ENCODE measurements at regions not wholly inside any gene's neighbourhood (a gene's known extent, or its start where the extent isn't known, plus 50 kb on each side); places are given as distances from the start of the nearest gene placed in this dataset.

GRCh38 chr6:137339929-137340559 is 120.9 kb upstream of the IFNGR1 start:
- Histone ChIP-seq H3K9me3 (no peaks in the 10 kb centered on the region), H3K36me3 (ENCODE audit: low read depth) (no peaks in the 10 kb centered on the region), H3K4me1 (ENCODE audit: low read depth) (peaks cover 5% of the 10 kb centered on the region), H3K4me3 (no peak overlapping the region)
- intact Hi-C loops (cut with DNase I, micrococcal nuclease): no loop called here
- TF ChIP-seq, protein P1, sequence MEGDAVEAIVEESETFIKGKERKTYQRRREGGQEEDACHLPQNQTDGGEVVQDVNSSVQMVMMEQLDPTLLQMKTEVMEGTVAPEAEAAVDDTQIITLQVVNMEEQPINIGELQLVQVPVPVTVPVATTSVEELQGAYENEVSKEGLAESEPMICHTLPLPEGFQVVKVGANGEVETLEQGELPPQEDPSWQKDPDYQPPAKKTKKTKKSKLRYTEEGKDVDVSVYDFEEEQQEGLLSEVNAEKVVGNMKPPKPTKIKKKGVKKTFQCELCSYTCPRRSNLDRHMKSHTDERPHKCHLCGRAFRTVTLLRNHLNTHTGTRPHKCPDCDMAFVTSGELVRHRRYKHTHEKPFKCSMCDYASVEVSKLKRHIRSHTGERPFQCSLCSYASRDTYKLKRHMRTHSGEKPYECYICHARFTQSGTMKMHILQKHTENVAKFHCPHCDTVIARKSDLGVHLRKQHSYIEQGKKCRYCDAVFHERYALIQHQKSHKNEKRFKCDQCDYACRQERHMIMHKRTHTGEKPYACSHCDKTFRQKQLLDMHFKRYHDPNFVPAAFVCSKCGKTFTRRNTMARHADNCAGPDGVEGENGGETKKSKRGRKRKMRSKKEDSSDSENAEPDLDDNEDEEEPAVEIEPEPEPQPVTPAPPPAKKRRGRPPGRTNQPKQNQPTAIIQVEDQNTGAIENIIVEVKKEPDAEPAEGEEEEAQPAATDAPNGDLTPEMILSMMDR (IDR thresholded peaks at IDR 0.05): no peak
- ATAC-seq: no peak
- no peak for DNase-seq

- no peaks in the 10 kb centered on the region for H3K4me1 ChIP-seq (ENCODE audit: low read depth)
- H3K4me3 ChIP-seq: no peak overlapping the region
- TF ChIP-seq, protein P1 (IDR thresholded peaks at IDR 0.05): no peak
- H3K9me3 ChIP-seq: no peaks in the 10 kb centered on the region
- DNase-seq: no peak
- intact Hi-C loops (cut with DNase I, micrococcal nuclease): no loop called here
- no peak for ATAC-seq
- H3K36me3 ChIP-seq (ENCODE audit: low read depth): no peaks in the 10 kb centered on the region
These were observed 115.7 kb upstream of the IFNGR1 start for GRCh38 chr6:137334884-137335283.

- Histone ChIP-seq H3K36me3 (ENCODE audit: low read depth) (no peaks in the 10 kb centered on the region), H3K4me3 (no peak overlapping the region), H3K9me3 (no peaks in the 10 kb centered on the region), H3K4me1 (ENCODE audit: low read depth) (no peaks in the 10 kb centered on the region)
- ATAC-seq: no peak
- TF ChIP-seq, protein P1 (IDR thresholded peaks at IDR 0.05): no peak
- DNase-seq: no peak
- intact Hi-C loops (cut with DNase I, micrococcal nuclease): no loop called here
These were observed 114.9 kb upstream of the IFNGR1 start for GRCh38 chr6:137334094-137334493.

DNA sequence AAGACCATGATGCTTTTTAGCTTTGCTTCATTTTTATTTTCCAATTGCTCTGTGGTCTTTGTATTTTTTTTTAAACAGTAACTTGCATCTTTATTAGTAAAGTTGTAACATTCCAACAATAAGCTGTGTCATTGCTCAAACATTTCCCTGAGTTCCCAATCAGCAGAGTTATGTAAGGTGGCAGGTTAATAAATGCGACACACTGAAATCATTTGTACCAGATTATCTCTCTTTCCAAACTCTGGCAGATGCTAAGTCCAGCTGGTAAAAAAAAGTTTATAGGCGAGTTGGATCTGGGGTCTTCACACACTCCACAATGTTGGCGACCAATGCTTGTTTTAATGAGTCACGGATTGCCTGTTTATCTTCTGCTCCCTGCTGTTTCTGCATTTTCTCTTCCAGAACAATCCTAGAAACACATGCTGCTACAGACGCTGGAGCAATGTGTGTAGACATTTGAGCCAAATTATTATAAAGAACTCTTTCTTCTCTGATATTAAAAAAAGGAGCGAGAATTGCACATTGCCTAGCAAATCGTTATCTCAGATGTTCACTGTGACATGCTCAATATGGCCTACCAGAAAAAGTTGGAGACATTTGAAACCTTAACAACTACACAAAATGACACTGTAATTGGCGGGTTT is 113.6 kb upstream of the IFNGR1 start:
- DNase-seq (no peak), ATAC-seq (no peak)
- TF ChIP-seq, protein P1 (IDR thresholded peaks at IDR 0.05): no peak
- Histone ChIP-seq H3K36me3 (ENCODE audit: low read depth) (no peaks in the 10 kb centered on the region), H3K4me3 (no peak overlapping the region), H3K4me1 (ENCODE audit: low read depth) (no peaks in the 10 kb centered on the region), H3K9me3 (no peaks in the 10 kb centered on the region)
- intact Hi-C loops (cut with DNase I, micrococcal nuclease): no loop called here

DNA sequence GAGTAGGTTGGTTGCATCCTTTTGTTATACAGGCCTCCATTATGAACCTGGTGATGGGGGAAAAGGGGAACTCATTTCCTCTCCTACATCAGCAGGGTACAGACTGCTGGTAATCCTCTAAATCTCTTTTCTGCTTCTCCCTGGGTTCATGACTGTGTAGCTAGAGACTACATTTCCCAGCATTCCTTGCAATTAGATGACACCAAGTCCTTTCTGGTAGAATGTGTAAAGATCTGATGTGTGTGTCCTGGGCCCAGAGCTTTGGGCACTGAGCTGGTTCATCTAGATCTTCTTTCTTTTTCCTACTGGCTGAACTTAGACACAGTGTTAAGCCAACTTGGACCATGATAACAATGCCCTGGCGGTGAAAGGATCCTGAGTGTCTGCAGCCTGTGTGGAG is 104.7 kb upstream of the IFNGR1 start:
- Histone ChIP-seq H3K4me1 (ENCODE audit: low read depth) (no peaks in the 10 kb centered on the region), H3K36me3 (ENCODE audit: low read depth) (no peaks in the 10 kb centered on the region), H3K4me3 (no peak overlapping the region), H3K9me3 (no peaks in the 10 kb centered on the region)
- TF ChIP-seq, protein P1 (IDR thresholded peaks at IDR 0.05): no peak
- no peak for DNase-seq
- ATAC-seq: no peak
- intact Hi-C loops (cut with DNase I, micrococcal nuclease): no loop called here

Data from mucosa of descending colon (tissue), 3 donors.